Dermis microvascular lymphatic vessel endothelial cell (primary cell): ENCODE measurements at regions not wholly inside any gene's neighbourhood (a gene's known extent, or its start where the extent isn't known, plus 50 kb on each side); places are given as distances from the start of the nearest gene placed in this dataset.
"Not testable (repeated sequence)": the region's sequence is repeated elsewhere in the genome, so short reads cannot be mapped to it uniquely, and the experiment has no call there.

Source experiments
- DNase-seq, 2 donors: peaks; one replicate each; pipeline versions ENCODE4 v3.0.0 to v3.0.0-alpha.2; 2010; ENCODE audit warnings: low read depth in 2 of 2

DNA sequence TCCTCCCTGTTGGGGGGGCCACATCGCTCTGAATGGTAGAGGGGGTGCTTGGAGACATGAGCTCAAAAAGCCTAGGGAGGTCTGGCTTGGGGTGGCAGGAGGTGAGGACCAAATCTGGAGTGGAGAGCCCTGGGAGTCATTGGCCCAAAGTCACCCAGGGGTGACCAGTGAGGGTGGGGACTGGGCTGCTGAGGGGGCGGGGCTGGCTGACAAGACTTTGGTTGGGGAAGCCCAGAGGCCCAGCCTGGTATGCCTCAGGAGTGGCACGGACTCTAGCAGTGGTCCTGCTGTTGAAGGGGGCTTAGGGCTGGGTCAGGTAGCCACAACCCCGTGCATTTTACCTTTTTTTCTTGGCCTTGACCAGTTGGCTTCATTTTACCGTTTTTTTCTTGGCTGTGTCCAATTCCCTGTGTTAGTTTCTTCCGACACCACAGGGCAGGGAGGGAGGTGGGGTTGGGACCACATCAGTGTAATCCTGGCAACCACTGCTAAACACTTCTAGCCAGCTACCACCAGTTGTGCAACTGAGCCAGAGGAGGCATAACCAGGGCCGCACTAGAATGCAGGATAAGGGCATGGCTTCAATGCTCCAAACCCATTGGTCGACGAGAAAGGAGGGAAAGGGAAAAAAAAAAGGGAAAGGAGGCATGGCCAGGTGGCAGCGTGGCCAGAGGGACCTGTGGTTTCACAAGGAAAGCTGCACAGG is 105.3 kb upstream of the C2CD4B start:
- no peak for DNase-seq

DNA sequence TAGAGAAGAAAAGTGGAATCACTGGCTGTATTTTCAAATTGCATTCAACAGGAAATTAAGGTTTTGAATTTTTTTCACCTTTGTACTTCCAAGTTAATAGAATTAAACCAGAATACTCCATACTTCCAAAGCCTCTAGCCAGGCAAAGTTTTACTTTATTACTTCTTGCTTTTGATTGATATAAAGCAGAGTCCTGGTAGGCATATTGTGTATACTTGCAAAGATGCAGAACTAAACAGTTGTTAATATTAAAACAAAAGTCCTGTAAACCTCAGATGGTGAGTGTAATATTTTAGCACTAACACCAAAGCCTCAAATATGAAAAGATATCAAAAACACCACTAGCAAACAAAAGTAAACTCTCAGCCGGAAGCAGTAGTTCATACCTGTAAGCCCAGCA is 107.2 kb upstream of the C2CD4B start:
- no peak for DNase-seq

DNA sequence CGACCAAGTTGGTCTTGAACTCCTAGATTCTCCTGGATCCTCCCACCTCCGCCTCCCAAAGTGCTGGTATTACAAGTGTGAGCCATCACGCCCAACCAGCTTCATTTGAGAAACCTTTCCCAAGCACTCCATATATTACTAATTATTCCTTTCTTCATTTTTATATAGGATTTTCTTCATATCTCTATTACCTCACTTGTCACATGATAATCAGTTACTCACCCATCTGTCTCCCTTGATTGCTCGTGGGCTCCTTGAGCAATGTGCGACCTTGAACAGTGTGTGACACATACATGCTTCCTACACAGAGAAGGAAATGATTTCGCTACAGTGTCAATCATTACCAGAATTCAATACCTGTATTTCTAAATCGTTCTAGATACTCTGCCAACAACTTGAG is 110.7 kb upstream of the C2CD4B start:
- no peak for DNase-seq

DNA sequence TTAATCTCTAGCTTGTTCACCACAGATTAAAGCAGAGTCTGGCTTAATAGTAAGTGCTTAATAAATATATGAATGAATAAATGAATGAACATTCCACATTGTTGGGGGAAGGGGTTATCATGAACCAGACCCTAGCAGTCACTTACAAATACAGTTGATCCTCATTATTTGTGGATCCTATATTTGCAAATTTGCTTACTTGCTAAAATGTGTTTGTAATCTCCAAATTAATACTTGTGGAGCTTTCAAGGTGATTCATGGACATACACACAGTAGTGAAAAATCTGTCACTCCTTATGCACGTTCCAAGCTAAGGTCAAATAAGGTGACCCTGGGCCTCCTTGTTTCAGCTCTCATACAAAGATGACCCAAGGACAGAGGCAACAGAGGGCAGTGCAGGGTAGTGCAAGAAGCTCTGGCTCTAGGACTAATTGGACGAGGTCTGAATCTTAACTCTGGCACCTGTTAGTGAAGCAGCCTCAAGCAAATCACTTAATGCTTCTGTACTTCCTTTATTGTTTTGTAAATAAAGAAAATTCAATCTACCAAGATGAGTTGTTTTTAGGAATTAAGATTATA is 112.8 kb upstream of the C2CD4B start:
- no peak for DNase-seq

DNA sequence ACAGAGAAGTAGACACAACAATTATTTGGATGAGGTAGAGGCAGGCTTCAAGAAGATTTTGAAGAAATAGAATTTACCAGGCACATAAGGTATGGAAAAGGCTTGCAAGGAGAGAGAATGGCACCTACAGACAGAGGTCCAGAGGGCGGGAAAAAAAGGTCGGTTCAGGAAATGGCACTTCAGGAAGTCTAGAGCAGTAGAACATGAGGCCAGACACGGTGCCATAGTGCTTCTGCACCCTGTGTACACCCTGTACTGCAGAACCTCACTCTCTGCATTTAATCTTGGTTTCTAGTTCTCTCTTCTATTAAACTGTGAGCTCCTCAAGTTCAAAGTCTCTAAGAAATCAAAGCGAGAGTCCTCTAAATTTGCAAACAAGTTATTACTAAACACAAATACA is 113.4 kb upstream of the C2CD4B start:
- DNase-seq = no peak

DNA sequence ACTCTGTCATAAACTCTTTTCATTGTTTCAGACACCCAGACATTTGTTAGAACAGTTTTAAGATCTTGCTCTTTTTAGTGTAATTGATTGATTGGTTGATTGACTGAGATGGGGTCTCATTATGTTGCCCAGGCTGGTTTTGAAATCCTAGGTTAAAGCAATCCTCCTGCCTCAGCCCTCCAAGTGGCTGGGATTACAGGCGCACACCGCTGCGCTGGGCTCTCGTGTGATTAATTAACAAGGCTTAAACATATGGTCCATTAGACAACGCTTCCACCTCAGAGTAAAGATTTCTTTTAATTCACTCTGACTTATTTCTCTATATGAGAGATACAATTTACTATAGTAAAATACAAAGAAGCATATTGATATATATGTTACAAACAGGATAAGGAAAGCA is 114.0 kb upstream of the C2CD4B start:
- DNase-seq = no peak

DNA sequence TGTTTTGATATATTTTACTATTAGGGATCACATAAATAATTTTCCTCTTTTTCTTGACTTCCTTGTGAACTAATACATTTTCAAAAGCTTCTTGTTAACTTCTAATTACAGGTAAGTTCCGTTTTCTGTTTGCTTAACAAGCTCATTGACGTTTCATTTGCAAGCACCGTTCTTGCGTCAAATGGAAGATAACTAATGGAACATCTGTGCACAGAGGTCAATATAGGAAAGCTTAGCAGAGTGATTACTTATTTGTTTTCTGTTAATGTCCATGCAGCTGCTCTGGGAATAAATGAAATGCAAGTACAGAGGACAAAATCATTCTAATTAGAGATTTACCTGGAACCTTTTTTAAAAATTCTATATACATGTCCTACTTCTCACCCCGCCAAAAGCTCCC is 115.5 kb upstream of the C2CD4B start:
- DNase-seq = no peak

DNA sequence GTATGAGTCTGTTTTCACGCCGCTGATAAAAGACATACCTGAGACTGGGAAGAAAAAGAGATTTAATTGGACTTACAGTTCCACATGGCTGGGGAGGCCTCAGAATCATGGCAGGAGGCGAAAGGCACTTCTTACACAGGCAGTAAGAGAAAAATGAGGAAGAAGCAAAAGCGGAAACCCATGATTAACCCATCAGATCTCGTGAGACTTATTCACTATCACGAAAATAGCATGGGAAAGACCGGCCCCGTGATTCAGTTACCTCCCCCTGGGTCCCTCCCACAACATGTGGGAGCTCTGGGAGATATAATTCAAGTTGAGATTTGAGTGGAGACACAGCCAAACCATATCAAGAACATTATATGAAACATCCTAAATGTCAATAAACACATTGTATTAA is 116.7 kb upstream of the C2CD4B start:
- DNase-seq = not testable (repeated sequence)

DNA sequence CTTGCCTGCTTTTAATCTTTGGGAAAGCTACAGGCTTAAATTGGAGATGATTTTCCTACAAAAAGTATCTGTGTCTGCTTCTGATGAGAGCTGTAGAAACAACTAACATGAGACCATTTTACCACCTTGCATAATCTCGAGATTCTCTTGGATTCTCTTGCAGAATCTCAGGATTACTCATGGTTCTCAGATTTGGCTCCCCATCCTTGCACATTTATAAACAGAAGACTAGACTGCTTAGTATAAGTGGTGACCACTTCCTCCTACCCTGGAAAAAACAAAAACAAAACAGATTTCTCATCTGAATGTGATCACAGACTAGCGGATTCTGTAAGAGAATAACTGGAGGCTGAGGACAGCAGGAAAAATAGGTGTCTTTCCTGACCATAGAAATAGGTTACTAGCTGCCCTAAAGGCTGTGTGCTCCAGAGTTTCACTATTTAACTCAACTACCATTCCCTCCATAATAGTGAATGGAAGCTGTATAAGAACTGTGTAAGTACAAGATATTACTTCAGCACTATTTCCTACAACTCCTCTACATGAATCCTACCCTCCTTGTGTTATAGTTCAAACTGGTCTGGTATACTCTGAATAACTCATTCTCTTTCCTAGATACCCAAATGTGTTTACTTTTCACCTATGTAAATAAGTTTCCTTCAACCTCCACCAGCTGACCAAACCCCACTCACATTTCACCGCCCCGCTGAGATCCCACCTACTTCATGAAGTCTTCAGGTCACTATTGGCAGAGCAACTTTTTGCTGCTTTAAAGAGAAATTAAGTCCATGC is 122.2 kb upstream of the C2CD4B start:
- no peak for DNase-seq

DNA sequence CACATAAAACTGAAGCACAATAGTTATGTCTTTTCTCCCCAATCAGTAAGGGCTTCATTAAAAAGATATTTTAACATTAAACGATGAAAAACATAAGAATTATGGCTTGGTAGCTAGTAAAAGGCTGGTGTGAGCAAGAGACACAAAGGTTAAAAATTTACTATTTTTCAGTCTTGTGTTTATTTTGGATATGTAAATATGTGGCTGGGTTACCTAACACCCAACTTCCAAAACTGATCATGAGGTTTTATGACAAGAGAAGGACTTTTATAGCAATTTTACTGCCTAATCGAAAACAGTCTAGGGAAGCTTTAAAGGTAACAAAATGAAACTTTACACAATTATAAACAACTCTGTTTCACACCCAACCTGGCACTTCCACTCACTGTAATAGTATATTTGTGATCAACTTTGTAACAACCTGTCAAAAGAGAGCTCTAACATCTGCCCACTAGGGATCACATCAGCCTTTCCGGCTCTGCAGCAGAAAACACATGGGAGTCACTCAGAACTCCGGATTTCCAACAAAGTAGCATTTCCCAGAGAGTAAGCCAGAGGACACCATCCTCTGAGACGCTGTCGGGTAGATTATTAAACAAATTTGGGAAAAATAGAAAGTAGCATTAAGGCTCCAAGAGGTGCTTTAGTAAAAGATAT is 123.4 kb upstream of the C2CD4B start:
- no peak for DNase-seq

DNA sequence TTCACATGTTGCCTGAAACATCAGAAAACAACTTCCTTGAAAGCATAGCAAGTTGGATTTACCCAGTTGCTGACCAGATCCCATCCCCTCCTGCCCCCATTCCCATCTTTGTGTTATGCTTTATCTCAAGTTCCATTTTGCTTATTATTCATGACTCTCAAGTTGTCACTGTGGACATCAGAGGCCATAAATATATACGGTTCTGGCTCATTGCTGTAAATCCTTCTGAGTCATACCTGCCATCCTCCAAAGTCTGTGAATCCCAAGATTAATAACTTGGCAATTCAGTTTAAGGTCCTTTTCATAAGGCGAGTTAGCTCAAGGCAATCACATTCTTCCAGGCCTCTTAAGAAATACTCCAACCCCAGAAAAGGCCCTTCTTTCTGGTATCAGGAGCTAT is 126.2 kb upstream of the C2CD4B start:
- DNase-seq = peak in 1 of 2 donors; percentile 9

DNA sequence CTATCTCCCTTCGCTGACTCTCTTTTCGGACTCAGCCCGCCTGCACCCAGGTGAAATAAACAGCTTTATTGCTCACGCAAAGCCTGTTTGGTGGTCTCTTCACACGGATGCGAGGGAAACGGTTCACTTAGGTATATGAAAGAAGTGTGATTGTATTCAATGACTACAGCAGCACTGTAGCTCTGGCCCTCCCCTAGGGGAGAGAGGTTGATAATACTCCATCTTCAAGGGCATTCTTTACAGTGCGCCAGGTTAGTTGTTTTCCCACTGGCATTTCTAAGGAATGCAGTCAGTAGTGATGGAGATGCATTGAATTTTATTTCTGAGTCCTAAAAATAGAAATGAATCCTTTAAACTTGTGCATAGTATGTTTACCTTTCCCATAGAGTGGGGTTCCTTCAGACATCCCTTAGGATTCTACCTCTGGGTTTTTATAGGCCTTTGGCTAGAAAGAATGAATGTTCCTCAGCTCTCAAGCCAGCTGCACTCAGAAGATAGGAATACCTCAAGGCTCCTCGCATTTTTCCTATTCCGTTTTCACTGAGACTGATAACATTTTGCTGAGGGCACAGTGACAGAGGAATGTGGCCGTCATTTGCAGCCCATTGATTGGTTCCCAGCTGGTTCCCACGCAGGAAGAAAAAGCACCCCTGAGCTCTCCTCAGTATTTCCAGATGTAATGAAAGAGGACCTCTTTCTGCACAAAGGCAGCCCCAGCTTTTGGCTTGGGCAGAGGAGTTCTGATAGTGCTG is 131.8 kb upstream of the C2CD4B start:
- no peak for DNase-seq

DNA sequence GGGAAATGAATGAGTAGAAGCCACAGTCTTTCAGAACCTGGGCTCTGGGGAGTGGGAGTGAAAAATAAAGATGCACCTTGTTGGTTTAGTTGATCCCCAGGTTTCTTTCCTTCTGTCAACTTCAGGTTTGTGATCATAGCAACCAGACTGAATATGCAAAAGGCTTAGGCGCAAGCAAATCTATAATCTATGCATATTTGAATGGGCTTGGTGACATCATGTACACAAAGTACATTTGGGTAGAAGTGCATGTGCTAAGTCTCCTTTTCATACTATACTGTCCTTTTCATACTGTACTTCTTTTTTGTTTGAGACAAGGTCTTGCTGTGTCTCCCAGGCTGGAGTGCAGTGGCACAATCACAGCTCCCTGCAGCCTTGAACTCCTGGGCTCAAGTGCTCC is 132.4 kb upstream of the C2CD4B start:
- no peak for DNase-seq

DNA sequence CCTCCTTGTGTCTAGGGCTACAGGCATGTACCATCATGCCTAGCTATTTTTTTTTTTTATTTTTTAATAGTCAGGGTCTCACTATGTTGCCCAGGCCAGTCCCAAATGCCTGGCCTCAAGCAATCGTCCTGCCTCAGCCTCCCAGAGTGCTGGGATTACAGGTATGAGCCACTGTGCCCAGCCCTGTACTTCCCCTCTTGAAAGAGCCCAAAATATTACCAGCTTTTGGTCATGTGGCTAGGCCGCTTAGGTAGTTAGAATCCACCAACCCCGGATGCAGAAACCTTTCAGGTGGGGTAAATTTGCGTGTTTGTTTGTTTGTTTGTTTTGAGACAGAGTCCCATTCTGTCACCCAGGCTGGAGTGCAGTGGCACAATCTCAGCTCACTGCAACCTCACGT is 132.8 kb upstream of the C2CD4B start:
- no peak for DNase-seq

DNA sequence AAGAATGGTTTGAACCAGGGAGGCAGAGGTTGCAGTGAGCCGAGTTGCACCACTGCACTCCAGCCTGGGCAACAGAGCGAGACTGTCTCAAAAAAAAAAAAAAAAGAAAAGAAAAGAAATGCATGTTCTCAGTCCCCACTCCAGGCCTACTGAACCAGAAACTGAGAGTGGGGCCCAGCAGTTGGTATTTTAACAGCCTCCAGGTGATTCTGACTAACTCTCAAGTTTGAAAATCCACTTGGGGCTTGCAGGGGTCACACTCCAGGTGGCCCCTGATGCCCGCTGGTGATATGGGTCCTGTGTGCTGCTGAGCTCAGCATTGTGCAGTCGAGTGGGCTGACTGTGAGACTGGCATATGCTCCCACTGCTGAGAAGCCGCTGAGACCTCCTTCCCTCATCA is 133.7 kb upstream of the C2CD4B start:
- DNase-seq = no peak

DNA sequence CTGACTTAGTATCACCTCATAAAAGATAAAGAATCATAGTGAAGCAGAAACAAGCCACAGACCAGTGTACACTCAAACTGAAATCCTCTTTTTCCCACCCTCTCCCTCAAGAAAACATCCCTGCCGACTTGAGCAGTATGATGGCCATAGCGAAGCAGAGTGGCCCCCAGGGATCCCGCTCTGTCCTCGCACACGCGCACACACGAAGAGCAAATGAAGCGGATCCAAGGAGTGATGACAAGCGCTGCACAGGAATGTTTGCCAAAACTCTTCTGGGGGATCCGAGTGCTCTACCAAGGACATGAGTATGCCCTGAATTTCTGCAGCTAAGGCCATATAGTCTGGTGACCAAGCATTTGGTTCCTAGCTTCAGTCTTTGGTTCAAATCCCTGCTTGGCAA is 134.5 kb upstream of the C2CD4B start:
- no peak for DNase-seq

DNA sequence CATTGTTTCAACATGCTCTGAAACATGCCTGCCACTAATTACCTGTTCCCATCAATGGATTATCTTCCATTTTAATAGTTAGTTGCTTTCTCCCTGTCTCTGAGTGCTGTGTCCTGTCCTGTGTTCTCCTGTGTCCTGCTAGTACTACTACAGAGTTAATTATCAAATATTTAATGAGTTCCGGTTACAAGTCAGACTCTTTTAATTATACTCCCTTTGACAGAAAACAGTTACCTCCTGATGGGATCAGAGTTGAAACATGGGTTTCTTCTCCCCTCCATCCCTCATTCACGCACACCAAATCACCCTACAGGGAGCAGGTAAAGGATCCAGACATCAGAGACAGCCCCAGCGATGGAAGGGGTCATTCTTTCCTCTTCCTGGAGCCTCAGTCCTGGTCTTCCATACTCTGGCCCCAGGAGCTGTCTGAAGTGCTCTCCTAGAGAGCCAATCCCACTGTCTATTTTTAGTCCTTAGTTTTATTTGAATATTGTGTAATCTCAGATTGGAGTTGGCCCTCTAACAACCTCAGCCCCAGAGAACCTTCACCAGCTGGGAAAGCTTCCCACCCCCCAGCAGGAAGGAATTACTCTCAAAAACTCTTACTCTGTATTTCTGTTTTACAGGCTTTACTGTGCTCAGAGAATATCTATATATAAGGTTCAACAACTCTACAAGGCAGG is 137.0 kb upstream of the C2CD4B start:
- DNase-seq = no peak

DNA sequence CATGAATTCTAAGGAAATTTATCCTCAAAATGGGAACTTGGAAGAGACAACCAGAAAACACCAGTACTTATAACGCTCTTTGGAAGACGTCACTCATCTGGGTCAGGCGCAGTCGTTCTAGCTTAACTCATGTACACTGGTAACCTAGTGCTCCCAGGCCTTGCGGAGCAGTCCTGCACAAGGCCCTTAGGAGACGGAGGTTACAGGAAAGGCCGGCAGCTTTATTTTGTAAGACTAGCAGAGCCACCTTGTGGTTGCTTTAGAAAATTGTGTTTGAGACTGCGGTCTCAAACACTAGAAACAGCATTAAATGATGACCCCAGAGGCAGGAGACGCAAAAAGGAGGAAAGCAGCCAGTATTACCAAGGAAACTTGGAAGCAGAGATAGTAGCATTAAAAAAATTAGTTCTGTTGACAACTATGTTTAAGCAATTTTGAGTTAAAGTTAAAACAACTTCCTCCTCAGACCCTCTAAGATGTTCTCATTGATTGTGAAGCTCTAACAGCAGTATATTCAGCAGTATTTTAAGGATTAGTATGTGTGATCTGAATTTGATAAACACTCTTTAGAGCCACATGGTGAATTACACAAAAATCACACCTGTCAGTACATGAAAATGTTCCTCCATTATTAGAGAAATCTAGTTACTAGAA is 141.9 kb upstream of the C2CD4B start:
- peak; percentile 31 to 79 for DNase-seq

DNA sequence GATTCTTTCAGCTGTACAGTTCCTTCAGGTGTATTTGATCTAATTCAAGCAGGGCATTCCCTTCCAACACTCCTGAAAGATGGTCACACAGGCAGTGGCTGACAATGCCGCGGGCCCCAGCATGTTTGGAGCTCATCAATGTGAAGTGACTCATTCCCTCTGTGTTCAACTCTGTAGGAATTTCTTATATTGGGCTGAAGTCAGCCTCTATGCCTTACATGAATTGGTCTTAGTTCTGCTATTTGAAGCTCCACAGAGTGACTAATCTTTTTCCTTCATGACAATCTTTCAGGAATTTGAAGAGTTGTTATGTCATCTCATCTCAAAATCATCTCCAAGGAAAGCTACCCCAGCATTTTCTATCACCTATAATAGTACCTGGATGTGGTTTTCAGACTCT is 142.5 kb upstream of the C2CD4B start:
- DNase-seq = no peak

DNA sequence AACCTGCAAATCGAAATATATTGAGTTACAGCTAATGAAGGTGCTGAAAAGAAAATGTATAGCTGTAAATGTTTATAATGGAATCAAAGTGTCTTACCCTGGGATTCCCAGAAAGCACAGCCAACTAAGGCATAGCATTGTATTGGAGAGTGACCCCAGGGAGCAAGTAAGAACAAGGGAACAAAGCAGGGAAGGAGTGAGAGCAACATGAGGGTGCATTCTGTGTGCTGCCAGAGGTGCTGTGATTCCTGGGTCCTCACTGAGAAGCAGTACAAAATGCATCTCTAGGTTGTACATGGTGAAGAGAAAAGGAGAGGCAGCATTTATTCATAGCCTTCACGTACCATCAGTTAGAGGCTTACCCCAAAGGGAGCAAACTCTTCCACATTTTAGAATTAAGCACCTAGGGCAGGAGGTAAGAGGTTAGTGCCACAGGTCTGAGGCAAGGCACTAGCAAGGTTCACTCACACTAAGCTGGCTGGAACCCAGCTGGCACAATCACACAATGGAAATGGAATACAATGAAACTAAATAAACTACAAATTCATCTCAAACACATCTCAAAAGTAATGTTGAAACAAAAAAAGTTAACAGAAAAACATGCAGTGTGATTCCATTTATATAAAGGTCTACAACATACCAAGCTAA is 151.5 kb upstream of the C2CD4B start:
- DNase-seq = no peak
